ENCODE measurements at regions not wholly inside any gene's neighbourhood (a gene's known extent, or its start where the extent isn't known, plus 50 kb on each side); places are given as distances from the start of the nearest gene placed in this dataset.

GRCh38 chr5:33309068-33309467, 131.7 kb upstream of the TARS1 start:
- Mint-ChIP-seq H3K9me3 (ENCODE audit: low read depth) (no peaks in the 10 kb centered on the region), H3K4me3 (no peak overlapping the region), H3K27ac (no peak overlapping the region), H3K27me3 (no peaks in the 10 kb centered on the region), H3K36me3 (no peaks in the 10 kb centered on the region), H3K4me1 (ENCODE audit: low read depth) (no peaks in the 10 kb centered on the region)

- Mint-ChIP-seq H3K27me3 (no peaks in the 10 kb centered on the region), H3K27ac (no peak overlapping the region), H3K4me1 (ENCODE audit: low read depth) (no peaks in the 10 kb centered on the region), H3K4me3 (no peak overlapping the region), H3K36me3 (no peaks in the 10 kb centered on the region), H3K9me3 (ENCODE audit: low read depth) (no peaks in the 10 kb centered on the region)
Measured at GRCh38 chr5:33309536-33310345, 131.0 kb upstream of the TARS1 start.

- Mint-ChIP-seq H3K9me3 (ENCODE audit: low read depth) (no peaks in the 10 kb centered on the region), H3K4me1 (ENCODE audit: low read depth) (no peaks in the 10 kb centered on the region), H3K36me3 (no peaks in the 10 kb centered on the region), H3K4me3 (no peak overlapping the region), H3K27me3 (no peaks in the 10 kb centered on the region), H3K27ac (no peak overlapping the region)
Measured at GRCh38 chr5:33310451-33310850, 130.3 kb upstream of the TARS1 start.

GRCh38 chr5:33311893-33312292, 128.9 kb upstream of the TARS1 start:
- H3K27me3 Mint-ChIP-seq = no peaks in the 10 kb centered on the region
- no peaks in the 10 kb centered on the region for H3K4me1 Mint-ChIP-seq (ENCODE audit: low read depth)
- H3K36me3 Mint-ChIP-seq = no peaks in the 10 kb centered on the region
- no peak overlapping the region for H3K4me3 Mint-ChIP-seq
- no peak overlapping the region for H3K27ac Mint-ChIP-seq
- H3K9me3 Mint-ChIP-seq (ENCODE audit: low read depth) = no peaks in the 10 kb centered on the region

- no peaks in the 10 kb centered on the region for H3K4me1 Mint-ChIP-seq (ENCODE audit: low read depth)
- no peak overlapping the region for H3K27ac Mint-ChIP-seq
- no peak overlapping the region for H3K4me3 Mint-ChIP-seq
- H3K36me3 Mint-ChIP-seq = no peaks in the 10 kb centered on the region
- no peaks in the 10 kb centered on the region for H3K27me3 Mint-ChIP-seq
- H3K9me3 Mint-ChIP-seq (ENCODE audit: low read depth) = no peaks in the 10 kb centered on the region
Measured at GRCh38 chr5:33312571-33313549, 127.9 kb upstream of the TARS1 start.

DNA sequence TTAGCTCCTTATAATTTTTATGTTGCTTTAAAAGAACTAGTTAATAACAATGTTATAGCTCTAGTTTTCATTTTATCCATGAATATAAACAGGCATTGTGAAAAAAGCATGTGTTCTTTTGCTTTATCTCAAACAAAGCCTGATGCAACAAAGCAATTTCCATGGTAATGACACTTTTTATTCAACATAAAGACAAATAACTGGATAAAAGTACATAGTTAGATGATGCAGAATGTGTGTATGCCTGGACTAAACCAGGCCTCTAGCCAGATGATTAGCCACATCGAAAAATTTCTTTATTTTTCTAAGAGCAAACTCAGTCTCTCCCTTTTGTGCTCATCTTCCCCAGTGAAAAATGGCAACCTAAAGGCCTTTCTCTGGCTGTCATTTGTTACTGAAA, 125.6 kb upstream of the TARS1 start:
- H3K36me3 Mint-ChIP-seq = no peaks in the 10 kb centered on the region
- H3K4me1 Mint-ChIP-seq (ENCODE audit: low read depth) = no peaks in the 10 kb centered on the region
- no peak overlapping the region for H3K27ac Mint-ChIP-seq
- no peaks in the 10 kb centered on the region for H3K27me3 Mint-ChIP-seq
- no peaks in the 10 kb centered on the region for H3K9me3 Mint-ChIP-seq (ENCODE audit: low read depth)
- H3K4me3 Mint-ChIP-seq = no peak overlapping the region

GRCh38 chr5:33316773-33317172, 124.0 kb upstream of the TARS1 start:
- H3K9me3 Mint-ChIP-seq (ENCODE audit: low read depth) = no peaks in the 10 kb centered on the region
- no peak overlapping the region for H3K4me3 Mint-ChIP-seq
- H3K36me3 Mint-ChIP-seq = no peaks in the 10 kb centered on the region

GRCh38 chr5:33317271-33317670, 123.5 kb upstream of the TARS1 start:
- Mint-ChIP-seq H3K4me1 (ENCODE audit: low read depth) (no peaks in the 10 kb centered on the region), H3K36me3 (no peaks in the 10 kb centered on the region), H3K9me3 (ENCODE audit: low read depth) (no peaks in the 10 kb centered on the region), H3K4me3 (no peak overlapping the region), H3K27ac (no peak overlapping the region), H3K27me3 (no peaks in the 10 kb centered on the region)

More at GRCh38 chr5:33316773-33317172, 124.0 kb upstream of the TARS1 start:
- H3K27me3 Mint-ChIP-seq = no peaks in the 10 kb centered on the region
- H3K27ac Mint-ChIP-seq = no peak overlapping the region
- H3K4me1 Mint-ChIP-seq (ENCODE audit: low read depth) = no peaks in the 10 kb centered on the region

GRCh38 chr5:33319151-33319550, 121.6 kb upstream of the TARS1 start:
- no peaks in the 10 kb centered on the region for H3K36me3 Mint-ChIP-seq
- H3K27ac Mint-ChIP-seq = no peak overlapping the region
- H3K4me3 Mint-ChIP-seq = no peak overlapping the region
- no peaks in the 10 kb centered on the region for H3K27me3 Mint-ChIP-seq
- H3K9me3 Mint-ChIP-seq (ENCODE audit: low read depth) = no peaks in the 10 kb centered on the region
- H3K4me1 Mint-ChIP-seq (ENCODE audit: low read depth) = no peaks in the 10 kb centered on the region

- H3K36me3 Mint-ChIP-seq = no peaks in the 10 kb centered on the region
- no peaks in the 10 kb centered on the region for H3K27me3 Mint-ChIP-seq
- no peaks in the 10 kb centered on the region for H3K4me1 Mint-ChIP-seq (ENCODE audit: low read depth)
- H3K27ac Mint-ChIP-seq = no peak overlapping the region
- H3K4me3 Mint-ChIP-seq = no peak overlapping the region
- H3K9me3 Mint-ChIP-seq (ENCODE audit: low read depth) = no peaks in the 10 kb centered on the region
Measured at GRCh38 chr5:33319841-33320240, 120.9 kb upstream of the TARS1 start.

DNA sequence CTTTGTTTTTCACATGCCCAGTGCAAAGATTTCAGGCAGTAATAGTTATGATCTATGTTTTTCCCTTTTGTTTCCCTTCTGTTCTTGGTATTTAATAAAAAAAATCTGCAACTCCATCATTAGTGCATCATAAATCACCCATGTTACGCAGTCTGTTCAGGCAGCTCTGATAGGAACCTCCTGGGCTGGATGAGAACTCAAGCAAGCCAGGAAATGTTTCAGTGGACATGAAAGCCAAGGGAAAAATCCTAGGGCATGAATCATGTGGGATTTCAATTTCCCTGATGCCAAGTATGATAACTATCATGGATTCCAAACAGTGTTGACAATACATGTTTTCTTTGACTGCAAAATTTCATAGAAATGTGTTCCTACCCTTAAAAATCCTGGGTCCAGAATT, 119.7 kb upstream of the TARS1 start:
- no peak overlapping the region for H3K27ac Mint-ChIP-seq
- H3K27me3 Mint-ChIP-seq = no peaks in the 10 kb centered on the region
- no peak overlapping the region for H3K4me3 Mint-ChIP-seq
- H3K36me3 Mint-ChIP-seq = no peaks in the 10 kb centered on the region
- no peaks in the 10 kb centered on the region for H3K9me3 Mint-ChIP-seq (ENCODE audit: low read depth)
- H3K4me1 Mint-ChIP-seq (ENCODE audit: low read depth) = no peaks in the 10 kb centered on the region

GRCh38 chr5:33322632-33323031, 118.1 kb upstream of the TARS1 start:
- Mint-ChIP-seq H3K4me3 (no peak overlapping the region), H3K27me3 (peaks cover 3% of the 10 kb centered on the region), H3K4me1 (ENCODE audit: low read depth) (no peaks in the 10 kb centered on the region), H3K27ac (no peak overlapping the region), H3K36me3 (no peaks in the 10 kb centered on the region), H3K9me3 (ENCODE audit: low read depth) (no peaks in the 10 kb centered on the region)

DNA sequence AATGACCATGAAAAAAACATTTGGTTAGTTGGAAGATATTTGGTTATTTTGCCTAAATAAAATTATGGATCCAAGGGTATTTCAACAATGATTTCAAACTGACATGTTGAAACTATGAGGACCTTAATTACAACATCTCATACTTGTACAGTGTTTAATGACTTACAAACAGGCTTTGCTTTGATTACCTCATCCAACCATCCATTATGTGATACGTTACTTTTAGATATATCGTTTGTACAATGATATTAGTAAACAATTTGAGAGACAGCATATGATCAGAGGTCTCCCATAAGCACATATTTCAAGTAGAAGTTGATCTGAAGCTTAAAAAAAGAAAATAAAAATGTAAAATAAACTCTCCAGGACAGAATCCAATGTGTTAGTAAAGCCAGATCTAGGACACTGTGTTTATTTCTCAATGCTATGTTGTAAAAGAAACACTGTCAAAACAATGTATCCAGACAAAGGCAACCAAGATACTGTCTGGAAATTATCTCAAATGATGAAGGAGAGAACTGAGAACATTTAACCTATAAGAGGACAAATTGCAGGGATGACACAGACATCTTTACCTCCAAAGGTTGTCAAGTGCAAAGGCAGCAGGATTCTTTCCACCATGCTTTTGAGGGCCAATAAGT, 116.0 kb upstream of the TARS1 start:
- no peaks in the 10 kb centered on the region for H3K9me3 Mint-ChIP-seq (ENCODE audit: low read depth)
- no peak overlapping the region for H3K27ac Mint-ChIP-seq
- H3K36me3 Mint-ChIP-seq = no peaks in the 10 kb centered on the region
- H3K4me1 Mint-ChIP-seq (ENCODE audit: low read depth) = no peaks in the 10 kb centered on the region
- peaks cover 3% of the 10 kb centered on the region for H3K27me3 Mint-ChIP-seq
- no peak overlapping the region for H3K4me3 Mint-ChIP-seq

- H3K9me3 Mint-ChIP-seq (ENCODE audit: low read depth) = no peaks in the 10 kb centered on the region
- H3K27me3 Mint-ChIP-seq = peaks cover 3% of the 10 kb centered on the region
- H3K36me3 Mint-ChIP-seq = no peaks in the 10 kb centered on the region
- H3K4me3 Mint-ChIP-seq = no peak overlapping the region
- H3K27ac Mint-ChIP-seq = no peak overlapping the region
- no peaks in the 10 kb centered on the region for H3K4me1 Mint-ChIP-seq (ENCODE audit: low read depth)
Measured at GRCh38 chr5:33328818-33329217, 111.9 kb upstream of the TARS1 start.

DNA sequence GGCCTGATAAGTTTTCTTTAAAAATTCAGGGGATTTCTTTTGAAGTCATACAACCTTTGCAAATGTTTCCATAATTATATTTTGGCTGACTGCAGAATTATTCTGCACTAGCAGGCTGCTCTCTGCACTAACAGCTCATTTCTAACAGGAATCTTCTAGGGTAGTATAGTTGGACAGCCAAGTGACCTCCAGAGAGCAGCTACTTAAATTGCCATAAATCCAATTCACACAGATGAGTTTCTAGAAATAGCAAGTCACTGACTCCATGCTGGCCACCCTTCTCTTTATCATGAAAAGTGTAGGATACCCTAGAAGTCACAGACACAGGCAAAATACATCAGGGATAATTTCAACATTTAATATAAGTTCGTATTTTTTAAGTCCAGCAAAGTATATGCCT, 110.9 kb upstream of the TARS1 start:
- Mint-ChIP-seq H3K36me3 (no peaks in the 10 kb centered on the region), H3K9me3 (ENCODE audit: low read depth) (no peaks in the 10 kb centered on the region), H3K4me3 (no peak overlapping the region), H3K4me1 (ENCODE audit: low read depth) (no peaks in the 10 kb centered on the region), H3K27ac (no peak overlapping the region), H3K27me3 (peaks cover 3% of the 10 kb centered on the region)
